Stimulated activated CD4-positive, alpha-beta T cell treated with anti-CD3 and anti-CD28 coated beads, Interleukin-4, amount 100 ng/mL, for 1 hour (primary cell): ENCODE measurements at regions not wholly inside any gene's neighbourhood (a gene's known extent, or its start where the extent isn't known, plus 50 kb on each side); places are given as distances from the start of the nearest gene placed in this dataset.
"Not testable (repeated sequence)": the region's sequence is repeated elsewhere in the genome, so short reads cannot be mapped to it uniquely, and the experiment has no call there.

Experiments used
- DNase-seq: peaks from one replicate; pipeline ENCODE4 v3.0.0-alpha.2; 2020

GRCh38 chr5:86671536-86671935 is 53.8 kb downstream of the COX7C start:
- no peak for DNase-seq

GRCh38 chr5:86674069-86674468 is 56.3 kb downstream of the COX7C start:
- DNase-seq: no peak

- no peak for DNase-seq
Observed at GRCh38 chr5:86675311-86675710, 57.6 kb downstream of the COX7C start.

GRCh38 chr5:86679529-86679928 is 61.8 kb downstream of the COX7C start:
- DNase-seq: no peak

GRCh38 chr5:86679949-86680348 is 62.2 kb downstream of the COX7C start:
- no peak for DNase-seq

- no peak for DNase-seq
Observed at GRCh38 chr5:86684222-86684621, 66.5 kb downstream of the COX7C start.

GRCh38 chr5:86686046-86686445 is 68.3 kb downstream of the COX7C start:
- no peak for DNase-seq

GRCh38 chr5:86688406-86688805 is 70.7 kb downstream of the COX7C start:
- no peak for DNase-seq

- no peak for DNase-seq
Observed at GRCh38 chr5:86689103-86689729, 71.5 kb downstream of the COX7C start.

- no peak for DNase-seq
Observed at GRCh38 chr5:86709157-86709881, 91.6 kb downstream of the COX7C start.

GRCh38 chr5:86716121-86716520 is 98.4 kb downstream of the COX7C start:
- no peak for DNase-seq

- DNase-seq: not testable (repeated sequence)
Observed at GRCh38 chr5:86731319-86732117, 113.8 kb downstream of the COX7C start.

- no peak for DNase-seq
Observed at GRCh38 chr5:86735370-86735769, 117.6 kb downstream of the COX7C start.

GRCh38 chr5:86737579-86737978 is 119.8 kb downstream of the COX7C start:
- no peak for DNase-seq

- DNase-seq: no peak
Observed at GRCh38 chr5:86748538-86749105, 130.9 kb downstream of the COX7C start.

- no peak for DNase-seq
Observed at GRCh38 chr5:86749841-86750240, 132.1 kb downstream of the COX7C start.

- no peak for DNase-seq
Observed at GRCh38 chr5:86756839-86757238, 139.1 kb downstream of the COX7C start.

GRCh38 chr5:86757824-86758223 is 140.1 kb downstream of the COX7C start:
- no peak for DNase-seq

- DNase-seq: no peak
Observed at GRCh38 chr5:86760661-86761060, 142.9 kb downstream of the COX7C start.

- DNase-seq: no peak
Observed at GRCh38 chr5:86763929-86764328, 146.2 kb downstream of the COX7C start.

GRCh38 chr5:86765778-86766502 is 148.2 kb downstream of the COX7C start:
- DNase-seq: no peak

- DNase-seq: no peak
Observed at GRCh38 chr5:86768699-86769202, 151.0 kb downstream of the COX7C start.

GRCh38 chr5:86780018-86780417 is 162.3 kb downstream of the COX7C start:
- no peak for DNase-seq
